ENCODE measurements at regions not wholly inside any gene's neighbourhood (a gene's known extent, or its start where the extent isn't known, plus 50 kb on each side); places are given as distances from the start of the nearest gene placed in this dataset.

DNA sequence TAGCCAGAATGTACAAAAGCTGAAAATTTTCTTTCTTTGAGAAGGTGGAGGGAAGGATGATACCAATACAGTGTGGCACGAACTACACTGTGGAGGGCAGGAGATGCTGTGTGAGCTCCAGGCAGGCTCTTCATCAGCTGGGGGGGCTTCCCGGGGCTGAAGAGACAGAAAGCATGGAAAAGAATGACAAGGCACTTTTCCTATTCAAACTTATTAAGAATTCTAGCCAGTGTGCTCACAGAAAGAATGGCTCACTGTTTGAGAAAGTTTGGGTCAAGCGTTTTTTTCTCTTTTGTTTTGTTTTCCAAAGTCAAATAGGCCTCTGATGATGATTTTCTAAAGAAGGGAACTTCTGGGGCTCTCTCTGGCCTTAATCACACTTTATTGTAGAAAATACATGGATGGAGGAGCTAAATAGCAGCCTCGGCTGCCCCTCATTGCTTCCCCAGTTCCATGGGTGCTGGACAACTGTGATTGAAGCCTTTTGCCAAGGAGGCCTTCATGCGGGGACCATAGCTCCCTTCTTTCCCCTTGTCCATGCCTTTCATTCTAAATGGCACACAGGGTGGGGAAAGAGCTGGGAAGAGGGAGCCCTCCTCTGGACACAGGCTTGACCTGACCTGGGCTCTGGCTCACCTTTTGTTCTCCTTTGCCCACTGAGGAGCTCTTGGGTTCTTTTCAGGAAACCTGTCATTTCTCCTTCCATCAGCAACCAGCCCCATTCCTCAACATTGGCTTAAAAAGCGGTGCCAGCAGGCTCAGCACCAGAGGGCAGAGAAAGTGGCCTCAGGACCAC lies 130.6 kb downstream of the TDRD15 start:
- Histone ChIP-seq H3K36me3 (ENCODE audit: low read length) (no peaks in the 10 kb centered on the region), H2AFZ (ENCODE audit: low read depth, low read length, severe bottlenecking) (no peak overlapping the region), H3K79me2 (ENCODE audit: insufficient read depth, low read length) (no peaks in the 10 kb centered on the region), H3K9ac (ENCODE audit: low read length) (no peak overlapping the region), H3K27ac (ENCODE audit: low read depth, low read length) (no peak overlapping the region), H3K27me3 (ENCODE audit: low read length) (no peaks in the 10 kb centered on the region), H3K4me2 (ENCODE audit: low read depth, low read length, poor library complexity, severe bottlenecking) (no peak overlapping the region), H4K20me1 (ENCODE audit: low read depth, low read length) (no peaks in the 10 kb centered on the region), H3K9me3 (ENCODE audit: insufficient read depth, low read length) (no peaks in the 10 kb centered on the region), H3K9me2 (replicated peaks; ENCODE audit: insufficient read depth, low read length) (no peaks in the 10 kb centered on the region), H3K4me3 (ENCODE audit: insufficient read depth, low read length, poor library complexity, severe bottlenecking) (no peak overlapping the region), H3F3A (ENCODE audit: insufficient read depth) (no peaks in the 10 kb centered on the region)
- TF ChIP-seq EZH2phosphoT487 (conservative IDR thresholded peaks at IDR 0.05; ENCODE audit: low read length): no peak
- TF ChIP-seq, protein P1, sequence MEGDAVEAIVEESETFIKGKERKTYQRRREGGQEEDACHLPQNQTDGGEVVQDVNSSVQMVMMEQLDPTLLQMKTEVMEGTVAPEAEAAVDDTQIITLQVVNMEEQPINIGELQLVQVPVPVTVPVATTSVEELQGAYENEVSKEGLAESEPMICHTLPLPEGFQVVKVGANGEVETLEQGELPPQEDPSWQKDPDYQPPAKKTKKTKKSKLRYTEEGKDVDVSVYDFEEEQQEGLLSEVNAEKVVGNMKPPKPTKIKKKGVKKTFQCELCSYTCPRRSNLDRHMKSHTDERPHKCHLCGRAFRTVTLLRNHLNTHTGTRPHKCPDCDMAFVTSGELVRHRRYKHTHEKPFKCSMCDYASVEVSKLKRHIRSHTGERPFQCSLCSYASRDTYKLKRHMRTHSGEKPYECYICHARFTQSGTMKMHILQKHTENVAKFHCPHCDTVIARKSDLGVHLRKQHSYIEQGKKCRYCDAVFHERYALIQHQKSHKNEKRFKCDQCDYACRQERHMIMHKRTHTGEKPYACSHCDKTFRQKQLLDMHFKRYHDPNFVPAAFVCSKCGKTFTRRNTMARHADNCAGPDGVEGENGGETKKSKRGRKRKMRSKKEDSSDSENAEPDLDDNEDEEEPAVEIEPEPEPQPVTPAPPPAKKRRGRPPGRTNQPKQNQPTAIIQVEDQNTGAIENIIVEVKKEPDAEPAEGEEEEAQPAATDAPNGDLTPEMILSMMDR (IDR thresholded peaks at IDR 0.05; ENCODE audit: insufficient read depth, low read length, poor library complexity, severe bottlenecking): no peak

DNA sequence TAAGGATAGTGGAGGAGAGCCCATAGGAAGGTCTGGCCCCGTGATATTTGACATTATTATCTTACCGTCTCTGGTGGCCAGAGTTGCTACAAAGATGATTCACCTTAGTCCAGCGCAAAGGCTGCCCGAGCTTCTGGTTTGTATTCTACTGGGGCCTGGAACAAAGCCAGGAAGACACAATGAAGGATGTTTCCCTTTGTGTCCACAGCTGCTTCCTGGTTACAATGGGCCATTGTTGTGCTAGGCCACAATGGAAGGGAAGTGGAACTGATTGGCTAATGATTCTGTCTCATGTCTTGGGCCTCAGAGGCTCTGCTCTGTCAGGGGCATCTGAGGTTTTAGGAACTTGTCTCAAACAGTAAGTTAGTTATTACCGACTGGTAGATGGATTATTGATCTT lies 132.2 kb downstream of the TDRD15 start:
- Histone ChIP-seq H2AFZ (ENCODE audit: low read depth, low read length, severe bottlenecking) (no peak overlapping the region), H3K4me3 (ENCODE audit: insufficient read depth, low read length, poor library complexity, severe bottlenecking) (no peak overlapping the region), H3K4me2 (ENCODE audit: low read depth, low read length, poor library complexity, severe bottlenecking) (no peak overlapping the region), H4K20me1 (ENCODE audit: low read depth, low read length) (no peaks in the 10 kb centered on the region), H3K27ac (ENCODE audit: low read depth, low read length) (no peak overlapping the region), H3K9ac (ENCODE audit: low read length) (no peak overlapping the region), H3K27me3 (ENCODE audit: low read length) (no peaks in the 10 kb centered on the region), H3K9me3 (ENCODE audit: insufficient read depth, low read length) (no peaks in the 10 kb centered on the region), H3K36me3 (ENCODE audit: low read length) (no peaks in the 10 kb centered on the region), H3K9me2 (replicated peaks; ENCODE audit: insufficient read depth, low read length) (no peaks in the 10 kb centered on the region), H3F3A (ENCODE audit: insufficient read depth) (no peaks in the 10 kb centered on the region), H3K79me2 (ENCODE audit: insufficient read depth, low read length) (no peaks in the 10 kb centered on the region)
- TF ChIP-seq, protein P1 (IDR thresholded peaks at IDR 0.05; ENCODE audit: insufficient read depth, low read length, poor library complexity, severe bottlenecking): no peak
- TF ChIP-seq EZH2phosphoT487 (conservative IDR thresholded peaks at IDR 0.05; ENCODE audit: low read length): no peak

DNA sequence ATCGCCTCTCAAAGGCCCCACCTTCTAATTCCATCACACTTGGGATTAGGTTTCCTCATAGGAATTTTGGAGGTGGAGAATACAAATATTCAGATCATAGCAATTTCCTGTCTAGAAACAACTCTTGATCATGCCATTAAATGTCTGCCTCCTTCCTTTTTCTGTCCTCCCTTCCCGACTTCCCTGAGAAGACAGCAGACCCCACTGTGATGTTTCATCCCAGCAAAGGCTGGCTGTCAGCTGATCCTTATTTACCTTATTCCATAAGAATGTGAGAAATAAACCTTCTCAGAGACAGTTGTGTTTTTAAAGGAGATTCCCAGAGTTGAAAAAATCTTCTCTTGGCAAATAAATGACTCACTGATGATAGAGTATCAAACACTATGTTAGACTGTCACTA lies 133.9 kb downstream of the TDRD15 start:
- Histone ChIP-seq H3K27me3 (ENCODE audit: low read length) (no peaks in the 10 kb centered on the region), H3K4me2 (ENCODE audit: low read depth, low read length, poor library complexity, severe bottlenecking) (no peak overlapping the region), H3K27ac (ENCODE audit: low read depth, low read length) (no peak overlapping the region), H3K9ac (ENCODE audit: low read length) (no peak overlapping the region), H3K4me3 (ENCODE audit: insufficient read depth, low read length, poor library complexity, severe bottlenecking) (no peak overlapping the region), H3K79me2 (ENCODE audit: insufficient read depth, low read length) (no peaks in the 10 kb centered on the region), H3F3A (ENCODE audit: insufficient read depth) (no peaks in the 10 kb centered on the region), H4K20me1 (ENCODE audit: low read depth, low read length) (no peaks in the 10 kb centered on the region), H3K9me2 (replicated peaks; ENCODE audit: insufficient read depth, low read length) (no peaks in the 10 kb centered on the region), H3K9me3 (ENCODE audit: insufficient read depth, low read length) (no peaks in the 10 kb centered on the region), H3K36me3 (ENCODE audit: low read length) (no peaks in the 10 kb centered on the region), H2AFZ (ENCODE audit: low read depth, low read length, severe bottlenecking) (no peak overlapping the region)
- no peak for TF ChIP-seq EZH2phosphoT487 (conservative IDR thresholded peaks at IDR 0.05; ENCODE audit: low read length)
- TF ChIP-seq, protein P1 (IDR thresholded peaks at IDR 0.05; ENCODE audit: insufficient read depth, low read length, poor library complexity, severe bottlenecking): no peak
